ENCODE measurements at regions not wholly inside any gene's neighbourhood (a gene's known extent, or its start where the extent isn't known, plus 50 kb on each side); places are given as distances from the start of the nearest gene placed in this dataset.

DNA sequence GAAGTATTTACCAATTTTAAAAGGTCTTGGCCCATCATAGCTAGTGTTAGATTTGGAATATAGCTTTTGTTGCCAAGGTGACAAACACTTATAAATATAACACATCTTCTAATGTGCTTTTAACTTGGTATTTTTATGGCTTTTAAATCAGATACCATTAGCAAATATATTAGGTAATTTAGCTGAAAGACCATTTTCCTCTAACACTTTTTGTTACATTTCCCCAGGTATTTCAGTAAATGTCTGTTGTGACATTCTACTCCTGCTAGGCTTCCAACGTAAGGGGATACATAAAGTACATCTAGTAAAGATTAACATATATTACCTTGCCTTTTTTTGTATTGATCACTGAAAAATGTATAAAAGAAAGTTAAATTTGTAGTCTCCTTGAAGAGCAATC, 75.0 kb upstream of the SEM1 start:
- DNase-seq (ENCODE audit: low read depth): no peak
- no peak overlapping the region for H3K4me3 ChIP-seq (ENCODE audit: low read depth, low read length)
- TF ChIP-seq, protein P1, sequence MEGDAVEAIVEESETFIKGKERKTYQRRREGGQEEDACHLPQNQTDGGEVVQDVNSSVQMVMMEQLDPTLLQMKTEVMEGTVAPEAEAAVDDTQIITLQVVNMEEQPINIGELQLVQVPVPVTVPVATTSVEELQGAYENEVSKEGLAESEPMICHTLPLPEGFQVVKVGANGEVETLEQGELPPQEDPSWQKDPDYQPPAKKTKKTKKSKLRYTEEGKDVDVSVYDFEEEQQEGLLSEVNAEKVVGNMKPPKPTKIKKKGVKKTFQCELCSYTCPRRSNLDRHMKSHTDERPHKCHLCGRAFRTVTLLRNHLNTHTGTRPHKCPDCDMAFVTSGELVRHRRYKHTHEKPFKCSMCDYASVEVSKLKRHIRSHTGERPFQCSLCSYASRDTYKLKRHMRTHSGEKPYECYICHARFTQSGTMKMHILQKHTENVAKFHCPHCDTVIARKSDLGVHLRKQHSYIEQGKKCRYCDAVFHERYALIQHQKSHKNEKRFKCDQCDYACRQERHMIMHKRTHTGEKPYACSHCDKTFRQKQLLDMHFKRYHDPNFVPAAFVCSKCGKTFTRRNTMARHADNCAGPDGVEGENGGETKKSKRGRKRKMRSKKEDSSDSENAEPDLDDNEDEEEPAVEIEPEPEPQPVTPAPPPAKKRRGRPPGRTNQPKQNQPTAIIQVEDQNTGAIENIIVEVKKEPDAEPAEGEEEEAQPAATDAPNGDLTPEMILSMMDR (IDR thresholded peaks at IDR 0.05; ENCODE audit: insufficient read depth, low read depth, low read length): no peak

- no peak for DNase-seq (ENCODE audit: low read depth)
- no peak overlapping the region for H3K4me3 ChIP-seq (ENCODE audit: low read depth, low read length)
- TF ChIP-seq, protein P1 (IDR thresholded peaks at IDR 0.05; ENCODE audit: insufficient read depth, low read depth, low read length): no peak
These were observed 76.8 kb upstream of the SEM1 start for GRCh38 chr7:96786261-96786997.

DNA sequence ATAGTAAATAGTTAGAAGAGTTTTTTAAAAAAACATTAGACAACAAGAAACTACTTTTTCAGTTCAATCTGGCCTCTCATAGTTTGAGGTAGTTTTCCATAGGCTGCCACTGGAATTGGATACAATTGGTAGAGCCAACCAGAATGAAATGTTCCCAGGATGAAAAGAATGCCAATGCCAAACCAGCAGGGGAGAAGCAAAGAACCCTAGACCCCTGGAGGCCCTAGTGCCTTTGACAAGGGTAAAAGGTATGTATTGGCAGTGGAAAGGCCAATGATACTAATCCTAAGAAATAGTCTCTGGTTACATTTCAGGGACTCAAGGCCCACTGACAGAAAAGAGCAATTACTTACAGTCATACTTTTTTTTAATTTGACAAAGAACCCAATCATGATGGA, 77.4 kb upstream of the SEM1 start:
- H3K4me3 ChIP-seq (ENCODE audit: low read depth, low read length): no peak overlapping the region
- TF ChIP-seq, protein P1 (IDR thresholded peaks at IDR 0.05; ENCODE audit: insufficient read depth, low read depth, low read length): no peak
- DNase-seq (ENCODE audit: low read depth): no peak

- no peak for DNase-seq (ENCODE audit: low read depth)
- TF ChIP-seq, protein P1 (IDR thresholded peaks at IDR 0.05; ENCODE audit: insufficient read depth, low read depth, low read length): no peak
- no peak overlapping the region for H3K4me3 ChIP-seq (ENCODE audit: low read depth, low read length)
These were observed 80.3 kb upstream of the SEM1 start for GRCh38 chr7:96789914-96790313.

- TF ChIP-seq, protein P1 (IDR thresholded peaks at IDR 0.05; ENCODE audit: insufficient read depth, low read depth, low read length): no peak
- no peak overlapping the region for H3K4me3 ChIP-seq (ENCODE audit: low read depth, low read length)
- no peak for DNase-seq (ENCODE audit: low read depth)
These were observed 82.5 kb upstream of the SEM1 start for GRCh38 chr7:96792115-96792514.

- DNase-seq (ENCODE audit: low read depth): no peak
- TF ChIP-seq, protein P1 (IDR thresholded peaks at IDR 0.05; ENCODE audit: insufficient read depth, low read depth, low read length): no peak
- no peak overlapping the region for H3K4me3 ChIP-seq (ENCODE audit: low read depth, low read length)
These were observed 84.4 kb upstream of the SEM1 start for GRCh38 chr7:96794063-96794462.

DNA sequence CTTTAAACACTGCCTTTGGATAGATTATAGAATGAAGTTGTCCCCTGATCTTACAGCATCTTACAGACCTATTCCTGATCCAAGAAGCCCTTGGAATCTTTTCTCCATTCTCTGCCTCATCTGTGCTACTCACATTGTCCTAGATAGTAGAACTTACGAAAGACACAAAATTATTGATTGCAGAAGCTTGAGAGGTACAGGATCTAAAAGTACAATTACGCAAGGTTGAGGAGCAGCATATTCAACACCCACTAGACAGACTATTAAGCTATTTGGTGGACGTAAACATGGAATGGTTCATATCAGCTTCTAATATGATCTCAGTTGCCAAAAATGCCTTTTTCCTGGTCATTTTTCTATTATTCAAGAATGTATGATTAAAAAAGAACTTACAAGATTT, 90.5 kb upstream of the SEM1 start:
- DNase-seq (ENCODE audit: low read depth): no peak
- TF ChIP-seq, protein P1 (IDR thresholded peaks at IDR 0.05; ENCODE audit: insufficient read depth, low read depth, low read length): no peak
- no peak overlapping the region for H3K4me3 ChIP-seq (ENCODE audit: low read depth, low read length)

Data from fibroblast of villous mesenchyme (primary cell).